Ramos (cell line): ENCODE measurements at regions not wholly inside any gene's neighbourhood (a gene's known extent, or its start where the extent isn't known, plus 50 kb on each side); places are given as distances from the start of the nearest gene placed in this dataset.

Experiments used
- in situ Hi-C: fragments of 300-500 bp; cut with MboI; formaldehyde crosslinking; loops from one replicate; pipeline ENCODE4 v1.14.3; 2022; ENCODE audit warnings: low sequenced_read_pairs; ENCODE audit not compliant: unreplicated experiment

- in situ Hi-C loops, result no loop called here
Observed at GRCh38 chr4:24033626-24034025, 143.8 kb upstream of the PPARGC1A start.

- in situ Hi-C loops, result no loop called here
Observed at GRCh38 chr4:24032371-24032989, 142.6 kb upstream of the PPARGC1A start.

- in situ Hi-C loops, result no loop called here
Observed at GRCh38 chr4:24026596-24026995, 136.7 kb upstream of the PPARGC1A start.

- in situ Hi-C loops, result no loop called here
Observed at GRCh38 chr4:24024605-24025004, 134.8 kb upstream of the PPARGC1A start.

- in situ Hi-C loops, result no loop called here
Observed at GRCh38 chr4:24024157-24024556, 134.3 kb upstream of the PPARGC1A start.

GRCh38 chr4:24015782-24016181 is 125.9 kb upstream of the PPARGC1A start:
- in situ Hi-C loops, result no loop called here

- in situ Hi-C loops, result no loop called here
Observed at GRCh38 chr4:24013668-24014422, 124.0 kb upstream of the PPARGC1A start.

GRCh38 chr4:24010994-24011393 is 121.1 kb upstream of the PPARGC1A start:
- in situ Hi-C loops, result no loop called here

- in situ Hi-C loops, result no loop called here
Observed at GRCh38 chr4:24010573-24010972, 120.7 kb upstream of the PPARGC1A start.

- in situ Hi-C loops, result no loop called here
Observed at GRCh38 chr4:24007860-24008261, 118.0 kb upstream of the PPARGC1A start.

GRCh38 chr4:24006269-24006668 is 116.4 kb upstream of the PPARGC1A start:
- in situ Hi-C loops, result no loop called here

- in situ Hi-C loops, result no loop called here
Observed at GRCh38 chr4:24003926-24004325, 114.1 kb upstream of the PPARGC1A start.

- in situ Hi-C loops, result no loop called here
Observed at GRCh38 chr4:24003496-24003895, 113.6 kb upstream of the PPARGC1A start.

GRCh38 chr4:24002330-24002966 is 112.6 kb upstream of the PPARGC1A start:
- in situ Hi-C loops, result no loop called here

- in situ Hi-C loops, result no loop called here
Observed at GRCh38 chr4:24001486-24002329, 111.9 kb upstream of the PPARGC1A start.

GRCh38 chr4:24000470-24000831 is 110.6 kb upstream of the PPARGC1A start:
- in situ Hi-C loops, result no loop called here

- in situ Hi-C loops, result no loop called here
Observed at GRCh38 chr4:23999714-24000469, 110.0 kb upstream of the PPARGC1A start.

GRCh38 chr4:23993373-23993772 is 103.5 kb upstream of the PPARGC1A start:
- in situ Hi-C loops, result no loop called here

- in situ Hi-C loops, result no loop called here
Observed at GRCh38 chr4:23991444-23991843, 101.6 kb upstream of the PPARGC1A start.

GRCh38 chr4:23986270-23986669 is 96.4 kb upstream of the PPARGC1A start:
- in situ Hi-C loops, result no loop called here
